HG03159 (cell line): ENCODE measurements at regions not wholly inside any gene's neighbourhood (a gene's known extent, or its start where the extent isn't known, plus 50 kb on each side); places are given as distances from the start of the nearest gene placed in this dataset.

ENCODE experiments used
- ATAC-seq: cut with Tn5 transposase; IDR thresholded peaks from one replicate; pipeline ENCODE4 v1.9.1; 2021; ENCODE audit warnings: mild to moderate bottlenecking, moderate library complexity; ENCODE audit not compliant: unreplicated experiment

- ATAC-seq: no peak
Observed at GRCh38 chr11:127273593-127274327, 273.2 kb upstream of the KIRREL3 start.

GRCh38 chr11:127270851-127271250 lies 270.3 kb upstream of the KIRREL3 start:
- ATAC-seq: no peak

- no peak for ATAC-seq
Observed at GRCh38 chr11:127269911-127270310, 269.3 kb upstream of the KIRREL3 start.

GRCh38 chr11:127268932-127269331 lies 268.4 kb upstream of the KIRREL3 start:
- ATAC-seq: no peak

- no peak for ATAC-seq
Observed at GRCh38 chr11:127268521-127268920, 268.0 kb upstream of the KIRREL3 start.

GRCh38 chr11:127259102-127259501 lies 258.5 kb upstream of the KIRREL3 start:
- no peak for ATAC-seq

- ATAC-seq: no peak
Observed at GRCh38 chr11:127255209-127255608, 254.6 kb upstream of the KIRREL3 start.

- no peak for ATAC-seq
Observed at GRCh38 chr11:127252321-127252720, 251.8 kb upstream of the KIRREL3 start.

GRCh38 chr11:127249576-127249975 lies 249.0 kb upstream of the KIRREL3 start:
- ATAC-seq: no peak

- no peak for ATAC-seq
Observed at GRCh38 chr11:127248476-127248875, 247.9 kb upstream of the KIRREL3 start.

GRCh38 chr11:127247261-127247851 lies 246.8 kb upstream of the KIRREL3 start:
- no peak for ATAC-seq

- no peak for ATAC-seq
Observed at GRCh38 chr11:127242676-127243075, 242.1 kb upstream of the KIRREL3 start.

GRCh38 chr11:127238321-127238720 lies 237.8 kb upstream of the KIRREL3 start:
- no peak for ATAC-seq

GRCh38 chr11:127236776-127237175 lies 236.2 kb upstream of the KIRREL3 start:
- ATAC-seq: no peak

GRCh38 chr11:127233998-127234397 lies 233.4 kb upstream of the KIRREL3 start:
- ATAC-seq: no peak

- no peak for ATAC-seq
Observed at GRCh38 chr11:127230392-127230791, 229.8 kb upstream of the KIRREL3 start.

GRCh38 chr11:127226949-127227348 lies 226.4 kb upstream of the KIRREL3 start:
- ATAC-seq: no peak

GRCh38 chr11:127226380-127226779 lies 225.8 kb upstream of the KIRREL3 start:
- ATAC-seq: no peak

- ATAC-seq: no peak
Observed at GRCh38 chr11:127225619-127226018, 225.0 kb upstream of the KIRREL3 start.

- no peak for ATAC-seq
Observed at GRCh38 chr11:127224276-127224675, 223.7 kb upstream of the KIRREL3 start.

- no peak for ATAC-seq
Observed at GRCh38 chr11:127223633-127224032, 223.1 kb upstream of the KIRREL3 start.

GRCh38 chr11:127223026-127223425 lies 222.5 kb upstream of the KIRREL3 start:
- no peak for ATAC-seq

- no peak for ATAC-seq
Observed at GRCh38 chr11:127219704-127220103, 219.1 kb upstream of the KIRREL3 start.
